Hepatocyte (in vitro differentiated cells): ENCODE measurements at regions not wholly inside any gene's neighbourhood (a gene's known extent, or its start where the extent isn't known, plus 50 kb on each side); places are given as distances from the start of the nearest gene placed in this dataset.

ENCODE experiments used
- DNase-seq: peaks from one replicate; pipeline ENCODE4 v3.0.0-alpha.2; 2016; ENCODE audit warnings: low spot score
- H2AFZ ChIP-seq: fragments of 200-600 bp; sonication (generic); 2 replicates; pipeline ENCODE4 v1.6.0; 2016; ENCODE audit warnings: antibody characterized with exemption, mild to moderate bottlenecking
- H3K27ac ChIP-seq: fragments of 200-600 bp; sonication (generic); 2 replicates; pipeline ENCODE4 v1.5.1; 2016; ENCODE audit warnings: mild to moderate bottlenecking
- H3K27me3 ChIP-seq: fragments of 200-600 bp; sonication (generic); 2 replicates; pipeline ENCODE4 v1.6.1; 2016
- H3K36me3 ChIP-seq: fragments of 200-600 bp; sonication (generic); replicated peaks from 2 replicates; pipeline ENCODE4 v1.5.1; 2016; ENCODE audit warnings: low read depth; ENCODE audit not compliant: insufficient read depth
- H3K4me1 ChIP-seq: fragments of 200-600 bp; sonication (generic); 2 replicates; pipeline ENCODE4 v1.5.1; 2016; ENCODE audit warnings: mild to moderate bottlenecking, moderate library complexity; ENCODE audit not compliant: insufficient read depth
- H3K4me2 ChIP-seq: fragments of 200-600 bp; sonication (generic); 2 replicates; pipeline ENCODE4 v1.6.0; 2016
- H3K4me3 ChIP-seq: fragments of 200-600 bp; sonication (generic); 2 replicates; pipeline ENCODE4 v1.5.1; 2016; ENCODE audit warnings: mild to moderate bottlenecking
- H3K79me2 ChIP-seq: fragments of 200-600 bp; sonication (generic); 2 replicates; pipeline ENCODE4 v1.6.0; 2017; ENCODE audit warnings: mild to moderate bottlenecking
- H3K9me2 ChIP-seq: fragments of 200-600 bp; sonication (generic); replicated peaks from 2 replicates; pipeline ENCODE4 v1.6.0; 2017; ENCODE audit warnings: mild to moderate bottlenecking; ENCODE audit not compliant: insufficient read depth
- H3K9me3 ChIP-seq: fragments of 200-600 bp; sonication (generic); 2 replicates; pipeline ENCODE4 v1.5.1; 2016; ENCODE audit warnings: low read depth, mild to moderate bottlenecking
- H4K20me1 ChIP-seq: fragments of 200-600 bp; sonication (generic); 2 replicates; pipeline ENCODE4 v1.6.0; 2016; ENCODE audit warnings: mild to moderate bottlenecking; ENCODE audit not compliant: insufficient read depth, poor library complexity, severe bottlenecking
- EZH2 ChIP-seq: fragments of 200-600 bp; sonication (generic); IDR thresholded peaks from 2 replicates; pipeline ENCODE4 v1.6.1; 2016; ENCODE audit warnings: antibody characterized with exemption, mild to moderate bottlenecking, borderline replicate concordance
- EZH2phosphoT487 ChIP-seq: fragments of 200-600 bp; sonication (generic); IDR thresholded peaks from one replicate; pipeline ENCODE4 v1.6.1; 2018; ENCODE audit warnings: antibody characterized with exemption, mild to moderate bottlenecking, low read depth, moderate library complexity; ENCODE audit not compliant: unreplicated experiment, severe bottlenecking
- WGBS: methylation state at CpG from one replicate; pipeline ENCODE4 v1.1.6; 2016; ENCODE audit warnings: low lambda C conversion rate; ENCODE audit errors: missing lambda C conversion rate; 5-methylcytosine and 5-hydroxymethylcytosine counted together
- TF ChIP-seq, protein P1 (sequence below): fragments of 200-600 bp; sonication (generic); IDR thresholded peaks from 2 replicates; pipeline ENCODE4 v1.5.1; 2016; ENCODE audit warnings: antibody characterized with exemption, mild to moderate bottlenecking; ENCODE audit not compliant: poor library complexity

DNA sequence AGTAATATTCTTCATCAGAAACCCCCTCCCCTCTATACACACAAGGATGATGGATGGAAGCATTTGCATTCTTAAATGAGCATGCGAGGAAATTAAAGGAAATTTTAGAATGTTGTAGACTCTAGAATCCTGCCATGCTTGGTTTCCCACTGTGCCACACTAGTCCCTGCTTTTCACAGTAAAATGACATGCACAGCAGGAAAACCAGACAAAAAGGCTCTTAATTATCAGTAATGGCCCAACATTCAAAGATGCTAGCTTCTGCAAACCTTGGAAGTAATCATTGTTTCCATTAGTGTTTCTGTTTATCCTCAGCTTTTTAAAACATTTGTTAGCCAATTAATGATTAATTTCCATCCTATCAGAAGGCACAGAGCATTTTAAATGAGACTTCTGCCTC is 255.8 kb downstream of the SLCO4C1 start:
- H3K9me3 ChIP-seq: no peaks in the 10 kb centered on the region
- no peak overlapping the region for H3K27ac ChIP-seq
- no peaks in the 10 kb centered on the region for H3K9me2 ChIP-seq
- no peak overlapping the region for H2AFZ ChIP-seq
- H3K4me2 ChIP-seq: no peak overlapping the region
- TF ChIP-seq EZH2: no peak
- TF ChIP-seq, protein P1, sequence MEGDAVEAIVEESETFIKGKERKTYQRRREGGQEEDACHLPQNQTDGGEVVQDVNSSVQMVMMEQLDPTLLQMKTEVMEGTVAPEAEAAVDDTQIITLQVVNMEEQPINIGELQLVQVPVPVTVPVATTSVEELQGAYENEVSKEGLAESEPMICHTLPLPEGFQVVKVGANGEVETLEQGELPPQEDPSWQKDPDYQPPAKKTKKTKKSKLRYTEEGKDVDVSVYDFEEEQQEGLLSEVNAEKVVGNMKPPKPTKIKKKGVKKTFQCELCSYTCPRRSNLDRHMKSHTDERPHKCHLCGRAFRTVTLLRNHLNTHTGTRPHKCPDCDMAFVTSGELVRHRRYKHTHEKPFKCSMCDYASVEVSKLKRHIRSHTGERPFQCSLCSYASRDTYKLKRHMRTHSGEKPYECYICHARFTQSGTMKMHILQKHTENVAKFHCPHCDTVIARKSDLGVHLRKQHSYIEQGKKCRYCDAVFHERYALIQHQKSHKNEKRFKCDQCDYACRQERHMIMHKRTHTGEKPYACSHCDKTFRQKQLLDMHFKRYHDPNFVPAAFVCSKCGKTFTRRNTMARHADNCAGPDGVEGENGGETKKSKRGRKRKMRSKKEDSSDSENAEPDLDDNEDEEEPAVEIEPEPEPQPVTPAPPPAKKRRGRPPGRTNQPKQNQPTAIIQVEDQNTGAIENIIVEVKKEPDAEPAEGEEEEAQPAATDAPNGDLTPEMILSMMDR: no peak
- TF ChIP-seq EZH2phosphoT487: no peak
- no peaks in the 10 kb centered on the region for H3K27me3 ChIP-seq
- whole genome bisulfite sequencing: 74% methylated on average over 1 of the region's 1 CpG
- H3K36me3 ChIP-seq: no peaks in the 10 kb centered on the region
- H3K79me2 ChIP-seq: no peaks in the 10 kb centered on the region
- H3K4me3 ChIP-seq: no peak overlapping the region
- H4K20me1 ChIP-seq: no peaks in the 10 kb centered on the region
- H3K4me1 ChIP-seq: no peaks in the 10 kb centered on the region
- no peak for DNase-seq

DNA sequence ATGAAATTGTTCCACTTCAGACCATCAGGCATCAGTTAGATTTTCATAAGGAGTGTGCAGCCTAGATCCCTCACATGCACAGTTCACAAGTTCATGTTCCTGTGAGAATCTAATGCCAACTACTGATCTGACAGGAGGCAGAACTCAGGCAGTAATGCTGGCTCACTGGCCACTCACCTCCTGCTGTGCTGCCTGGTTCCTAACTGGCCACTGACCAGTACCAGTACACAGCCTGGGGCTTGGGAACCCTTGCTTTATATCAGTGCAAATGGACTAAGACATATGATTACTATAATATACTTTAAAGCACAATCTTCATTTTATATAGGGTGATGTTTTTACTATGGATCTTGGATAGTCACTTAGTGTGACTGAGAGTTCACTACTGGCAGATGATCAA is 259.2 kb downstream of the SLCO4C1 start:
- Histone ChIP-seq H3K9me3 (no peaks in the 10 kb centered on the region), H3K36me3 (no peaks in the 10 kb centered on the region), H3K9me2 (no peaks in the 10 kb centered on the region), H3K79me2 (no peaks in the 10 kb centered on the region), H3K4me1 (no peaks in the 10 kb centered on the region), H3K27me3 (no peaks in the 10 kb centered on the region), H3K4me3 (no peak overlapping the region), H4K20me1 (no peaks in the 10 kb centered on the region), H2AFZ (no peak overlapping the region), H3K27ac (no peak overlapping the region), H3K4me2 (no peak overlapping the region)
- TF ChIP-seq, protein P1: no peak
- TF ChIP-seq EZH2: no peak
- TF ChIP-seq EZH2phosphoT487: no peak
- DNase-seq: no peak

DNA sequence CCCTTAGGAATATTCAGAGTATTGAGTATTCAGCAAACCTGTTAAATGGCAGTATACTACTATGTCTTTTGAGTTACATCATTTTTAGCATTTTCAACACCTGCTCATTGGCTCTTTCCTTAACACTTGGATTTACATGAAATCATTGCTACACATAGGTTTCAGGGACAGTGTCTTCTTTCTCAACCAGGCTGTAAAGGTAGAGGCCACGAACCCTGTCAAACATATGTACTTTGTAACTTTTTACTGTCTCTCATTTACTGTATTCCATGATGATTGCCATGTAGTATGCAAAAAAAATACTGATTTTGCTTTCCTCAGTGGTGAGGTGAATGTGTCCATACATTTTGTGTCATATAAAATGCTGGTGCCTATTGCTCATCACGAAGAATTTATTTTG is 264.4 kb downstream of the SLCO4C1 start:
- Histone ChIP-seq H3K4me3 (no peak overlapping the region), H3K36me3 (no peaks in the 10 kb centered on the region), H3K9me2 (no peaks in the 10 kb centered on the region), H4K20me1 (no peaks in the 10 kb centered on the region), H3K4me1 (no peaks in the 10 kb centered on the region), H3K9me3 (no peaks in the 10 kb centered on the region), H3K27me3 (no peaks in the 10 kb centered on the region), H3K79me2 (no peaks in the 10 kb centered on the region), H3K27ac (no peak overlapping the region), H3K4me2 (no peak overlapping the region), H2AFZ (no peak overlapping the region)
- TF ChIP-seq EZH2 (no peak), EZH2phosphoT487 (no peak)
- TF ChIP-seq, protein P1: no peak
- no peak for DNase-seq
- 85% methylated on average over 2 of the region's 2 CpGs for WGBS

DNA sequence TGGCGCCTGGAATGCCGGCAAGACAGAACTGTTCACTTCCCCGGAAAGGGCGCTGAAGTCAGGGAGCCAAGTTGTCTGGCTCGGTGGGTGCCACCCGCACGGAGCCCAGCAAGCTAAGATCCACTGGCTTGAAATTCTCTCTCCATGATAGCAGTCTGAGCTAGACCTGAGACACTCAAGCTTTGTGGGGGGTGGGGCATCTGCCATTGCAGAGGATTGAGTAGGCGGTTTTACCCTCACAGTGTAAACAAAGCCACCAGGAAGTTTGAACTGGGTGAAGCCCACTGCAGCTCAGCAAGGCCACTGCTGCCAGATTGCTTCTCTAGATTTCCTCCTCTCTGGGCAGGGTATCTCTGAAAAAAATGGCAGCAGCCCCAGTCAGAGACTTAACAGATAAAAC is 277.4 kb downstream of the SLCO4C1 start:
- H3K4me2 ChIP-seq: no peak overlapping the region
- TF ChIP-seq EZH2: no peak
- no peak for TF ChIP-seq EZH2phosphoT487
- TF ChIP-seq, protein P1: no peak
- H2AFZ ChIP-seq: no peak overlapping the region
- no peaks in the 10 kb centered on the region for H3K36me3 ChIP-seq
- WGBS: 86% methylated on average over 8 of the region's 8 CpGs
- no peaks in the 10 kb centered on the region for H3K4me1 ChIP-seq
- H3K27me3 ChIP-seq: no peaks in the 10 kb centered on the region
- H3K9me3 ChIP-seq: no peaks in the 10 kb centered on the region
- H3K9me2 ChIP-seq: no peaks in the 10 kb centered on the region
- no peaks in the 10 kb centered on the region for H4K20me1 ChIP-seq
- DNase-seq: no peak
- no peak overlapping the region for H3K4me3 ChIP-seq
- H3K27ac ChIP-seq: no peak overlapping the region
- H3K79me2 ChIP-seq: no peaks in the 10 kb centered on the region
